ENCODE measurements at regions not wholly inside any gene's neighbourhood (a gene's known extent, or its start where the extent isn't known, plus 50 kb on each side); places are given as distances from the start of the nearest gene placed in this dataset.

- CTCF ChIA-PET = no interaction called here
- H3K27ac ChIP-seq = no peak overlapping the region
- intact Hi-C loops (cut with micrococcal nuclease; ENCODE audit: unreplicated experiment) = no loop called here
These were observed 97.4 kb upstream of the ELOVL5 start for GRCh38 chr6:53446151-53446550.

DNA sequence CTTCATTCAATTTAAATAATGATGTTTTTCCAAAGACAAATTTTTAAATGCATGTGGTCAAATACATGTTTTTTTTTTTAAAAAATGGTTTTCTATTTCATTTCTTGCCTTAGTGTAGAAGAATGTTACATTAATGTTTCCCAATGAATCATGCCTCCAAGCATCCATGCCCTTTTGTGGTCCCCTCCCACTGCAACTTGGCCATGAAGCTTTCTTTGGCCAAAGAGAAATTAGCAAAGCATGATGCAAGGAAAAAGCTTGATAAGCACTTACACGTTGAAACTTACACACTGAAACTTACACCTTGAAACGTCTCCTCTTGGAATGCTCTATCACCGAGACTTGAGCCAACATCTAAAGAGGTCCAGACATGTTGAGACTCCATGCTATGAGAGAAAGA lies 93.0 kb upstream of the ELOVL5 start:
- Histone ChIP-seq H3K9me2 (ENCODE audit: insufficient read depth) (no peaks in the 10 kb centered on the region), H3K36me3 (ENCODE audit: low read depth) (no peaks in the 10 kb centered on the region), H4K20me1 (ENCODE audit: insufficient read depth) (no peaks in the 10 kb centered on the region), H3K79me2 (ENCODE audit: low read depth) (no peaks in the 10 kb centered on the region), H3K27ac (no peak overlapping the region), H3K4me1 (replicated peaks; ENCODE audit: insufficient read depth) (no peaks in the 10 kb centered on the region), H3K27me3 (ENCODE audit: insufficient read depth, low read depth) (no peaks in the 10 kb centered on the region), H3K4me3 (no peak overlapping the region), H3F3A (ENCODE audit: insufficient read depth, low read depth) (no peaks in the 10 kb centered on the region), H2AFZ (no peak overlapping the region), H3K9me3 (ENCODE audit: insufficient read depth, low read depth) (no peaks in the 10 kb centered on the region), H3K4me2 (no peak overlapping the region)
- BruUV-seq (replicated peaks) = no TSS peak
- intact Hi-C loops (cut with micrococcal nuclease; ENCODE audit: unreplicated experiment) = no loop called here
- TF ChIP-seq EZH2 (IDR thresholded peaks at IDR 0.05; ENCODE audit: low read depth) (no peak), CTCF (conservative IDR thresholded peaks at IDR 0.05) (no peak)
- DNase-seq = no peak
- ChIA-PET CTCF (no interaction called here), POLR2A (ENCODE audit: unreplicated experiment) (interaction anchor here (0.7 kb wide), 1 partner anchor 90 kb away, joined by 5 read pairs; no protein-coding TSS in a partner anchor)

More at GRCh38 chr6:53446151-53446550, 97.4 kb upstream of the ELOVL5 start:
- Histone ChIP-seq H3K36me3 (ENCODE audit: low read depth) (no peaks in the 10 kb centered on the region), H3K4me1 (replicated peaks; ENCODE audit: insufficient read depth) (no peaks in the 10 kb centered on the region), H3K4me2 (no peak overlapping the region), H3K27me3 (ENCODE audit: insufficient read depth, low read depth) (no peaks in the 10 kb centered on the region), H3F3A (ENCODE audit: insufficient read depth, low read depth) (no peaks in the 10 kb centered on the region), H2AFZ (no peak overlapping the region), H4K20me1 (ENCODE audit: insufficient read depth) (no peaks in the 10 kb centered on the region), H3K4me3 (no peak overlapping the region), H3K9me2 (ENCODE audit: insufficient read depth) (no peaks in the 10 kb centered on the region), H3K79me2 (ENCODE audit: low read depth) (no peaks in the 10 kb centered on the region), H3K9me3 (ENCODE audit: insufficient read depth, low read depth) (0 out of 2 replicates have a peak, but pooled peaks cover 2% of the 10 kb centered on the region)
- no TSS peak for BruUV-seq (replicated peaks)
- TF ChIP-seq CTCF (conservative IDR thresholded peaks at IDR 0.05) (no peak), EZH2 (IDR thresholded peaks at IDR 0.05; ENCODE audit: low read depth) (no peak)
- DNase-seq = no peak
- POLR2A ChIA-PET (ENCODE audit: unreplicated experiment) = no interaction called here

- Histone ChIP-seq H3K4me2 (no peak overlapping the region), H3K4me3 (no peak overlapping the region), H3K4me1 (replicated peaks; ENCODE audit: insufficient read depth) (no peaks in the 10 kb centered on the region), H3F3A (ENCODE audit: insufficient read depth, low read depth) (no peaks in the 10 kb centered on the region), H3K9me2 (ENCODE audit: insufficient read depth) (no peaks in the 10 kb centered on the region), H3K27ac (no peak overlapping the region), H3K27me3 (ENCODE audit: insufficient read depth, low read depth) (no peaks in the 10 kb centered on the region), H3K9me3 (ENCODE audit: insufficient read depth, low read depth) (no peaks in the 10 kb centered on the region), H4K20me1 (ENCODE audit: insufficient read depth) (no peaks in the 10 kb centered on the region), H2AFZ (no peak overlapping the region), H3K79me2 (ENCODE audit: low read depth) (no peaks in the 10 kb centered on the region), H3K36me3 (ENCODE audit: low read depth) (no peaks in the 10 kb centered on the region)
- ChIA-PET CTCF (no interaction called here), POLR2A (ENCODE audit: unreplicated experiment) (no interaction called here)
- DNase-seq = no peak
- intact Hi-C loops (cut with micrococcal nuclease; ENCODE audit: unreplicated experiment) = no loop called here
- BruUV-seq (replicated peaks) = no TSS peak
- no peak for TF ChIP-seq EZH2 (IDR thresholded peaks at IDR 0.05; ENCODE audit: low read depth)
- no peak for TF ChIP-seq CTCF (conservative IDR thresholded peaks at IDR 0.05)
These were observed 92.3 kb upstream of the ELOVL5 start for GRCh38 chr6:53441035-53441493.

All from PC-9 (cell line).